ENCODE measurements at regions not wholly inside any gene's neighbourhood (a gene's known extent, or its start where the extent isn't known, plus 50 kb on each side); places are given as distances from the start of the nearest gene placed in this dataset.

DNA sequence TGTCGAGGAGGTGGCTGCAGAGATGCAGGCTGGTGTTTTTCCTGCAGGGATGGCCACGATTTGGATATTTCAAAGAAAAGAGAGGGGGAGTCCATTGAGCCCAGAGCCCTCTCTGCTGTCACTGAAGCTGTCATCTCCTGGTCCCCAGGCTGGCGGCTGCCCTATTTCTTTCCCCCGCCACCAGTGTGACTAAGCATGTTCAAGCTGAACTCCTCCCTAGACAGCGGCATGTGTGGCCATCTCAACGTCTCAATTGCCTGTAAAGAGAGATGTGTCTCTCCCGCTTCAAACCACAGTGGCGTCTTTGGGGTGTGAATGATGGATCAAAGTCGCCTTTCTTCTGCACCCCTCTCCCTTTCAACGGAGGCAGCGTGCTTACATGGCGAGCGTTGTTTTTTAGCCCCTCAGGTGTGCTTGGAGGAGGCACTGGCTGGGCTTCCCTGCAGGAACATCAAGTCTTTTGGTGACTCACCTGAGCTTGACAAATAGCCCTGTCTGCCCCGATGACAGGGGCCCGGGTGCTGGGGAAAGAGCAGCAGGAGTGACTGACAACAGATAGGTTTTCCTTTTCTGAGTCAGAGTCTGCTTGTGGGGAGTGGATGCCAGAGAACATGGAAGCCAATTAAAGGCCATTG lies 346.4 kb upstream of the AJAP1 start:
- TF ChIP-seq, protein P1, sequence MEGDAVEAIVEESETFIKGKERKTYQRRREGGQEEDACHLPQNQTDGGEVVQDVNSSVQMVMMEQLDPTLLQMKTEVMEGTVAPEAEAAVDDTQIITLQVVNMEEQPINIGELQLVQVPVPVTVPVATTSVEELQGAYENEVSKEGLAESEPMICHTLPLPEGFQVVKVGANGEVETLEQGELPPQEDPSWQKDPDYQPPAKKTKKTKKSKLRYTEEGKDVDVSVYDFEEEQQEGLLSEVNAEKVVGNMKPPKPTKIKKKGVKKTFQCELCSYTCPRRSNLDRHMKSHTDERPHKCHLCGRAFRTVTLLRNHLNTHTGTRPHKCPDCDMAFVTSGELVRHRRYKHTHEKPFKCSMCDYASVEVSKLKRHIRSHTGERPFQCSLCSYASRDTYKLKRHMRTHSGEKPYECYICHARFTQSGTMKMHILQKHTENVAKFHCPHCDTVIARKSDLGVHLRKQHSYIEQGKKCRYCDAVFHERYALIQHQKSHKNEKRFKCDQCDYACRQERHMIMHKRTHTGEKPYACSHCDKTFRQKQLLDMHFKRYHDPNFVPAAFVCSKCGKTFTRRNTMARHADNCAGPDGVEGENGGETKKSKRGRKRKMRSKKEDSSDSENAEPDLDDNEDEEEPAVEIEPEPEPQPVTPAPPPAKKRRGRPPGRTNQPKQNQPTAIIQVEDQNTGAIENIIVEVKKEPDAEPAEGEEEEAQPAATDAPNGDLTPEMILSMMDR (IDR thresholded peaks at IDR 0.05): no peak
- no peak for TF ChIP-seq POLR2A (IDR thresholded peaks at IDR 0.05)
- no peak overlapping the region for H3K4me3 ChIP-seq (ENCODE audit: low read depth, poor library complexity, severe bottlenecking)
- WGBS, 2 donors: 80 to 86% methylated on average over 15 of the region's 15 CpGs
- DNase-seq (ENCODE audit: low spot score in 2 of 2): peak in 1 of 2 donors; percentile 61
- intact Hi-C loops (cut with DNase I; ENCODE audit: low total_unique reads): no loop called here

DNA sequence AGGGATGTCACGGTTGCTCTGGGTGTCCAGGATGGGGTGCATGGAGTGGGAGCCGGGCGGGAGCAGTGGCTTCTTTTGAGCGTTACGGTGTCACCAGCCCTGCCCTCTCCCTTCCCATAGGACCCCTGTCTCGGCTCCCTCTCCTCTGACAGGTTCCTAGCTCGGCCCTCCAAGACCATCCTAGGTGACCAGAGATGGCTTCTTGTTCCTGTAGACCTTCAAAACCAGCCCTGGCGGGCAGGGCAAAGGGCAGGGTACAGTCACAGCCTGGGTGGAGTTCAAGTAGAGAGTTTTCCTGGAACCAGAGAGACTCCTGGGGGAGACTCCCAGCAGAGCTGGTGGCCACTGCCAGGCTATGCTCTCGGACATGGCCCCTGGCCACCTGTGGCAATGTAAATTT lies 345.6 kb upstream of the AJAP1 start:
- no peak for DNase-seq (ENCODE audit: low spot score in 2 of 2)
- TF ChIP-seq, protein P1 (IDR thresholded peaks at IDR 0.05): no peak
- TF ChIP-seq POLR2A (IDR thresholded peaks at IDR 0.05): no peak
- WGBS, 2 donors: 68 to 79% methylated on average over 9 of the region's 9 CpGs
- H3K4me3 ChIP-seq (ENCODE audit: low read depth, poor library complexity, severe bottlenecking): no peak overlapping the region
- intact Hi-C loops (cut with DNase I; ENCODE audit: low total_unique reads): no loop called here

DNA sequence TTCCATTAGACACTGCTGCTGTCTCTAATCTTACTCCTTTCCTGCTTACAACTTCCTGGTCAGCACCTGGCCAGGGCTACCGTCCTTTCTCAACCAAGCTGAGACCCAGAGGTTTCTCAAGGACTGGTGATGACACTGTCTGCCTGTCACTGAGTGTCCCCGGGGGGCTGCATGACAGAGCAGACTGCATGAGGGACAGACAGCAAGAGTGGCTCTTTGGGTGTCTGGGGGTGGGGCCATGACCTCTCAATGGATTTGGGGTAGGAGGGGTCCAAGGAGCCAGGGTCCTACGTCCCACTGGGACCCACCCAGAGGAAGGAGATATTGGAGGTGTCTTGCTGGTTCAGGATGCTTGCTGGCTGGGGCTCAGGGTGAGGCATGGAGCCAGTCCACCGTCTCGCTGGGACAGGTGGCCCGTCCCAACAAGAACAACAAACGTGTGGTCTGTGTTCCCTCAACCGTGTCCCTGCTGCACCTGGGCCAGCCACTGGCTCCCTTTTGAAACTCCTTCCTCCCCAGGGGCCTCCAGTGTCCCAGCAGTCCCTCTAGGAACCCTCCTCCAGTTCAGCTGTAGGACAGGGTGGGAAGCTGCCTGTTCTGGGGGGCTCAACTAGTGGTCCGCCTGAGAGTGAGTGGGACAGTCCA lies 344.6 kb upstream of the AJAP1 start:
- H3K4me3 ChIP-seq (ENCODE audit: low read depth, poor library complexity, severe bottlenecking): no peak overlapping the region
- intact Hi-C loops (cut with DNase I; ENCODE audit: low total_unique reads): no loop called here
- TF ChIP-seq POLR2A (IDR thresholded peaks at IDR 0.05): no peak
- TF ChIP-seq, protein P1 (IDR thresholded peaks at IDR 0.05): no peak
- WGBS, 2 donors: 55 to 61% methylated on average over 9 of the region's 9 CpGs
- DNase-seq (ENCODE audit: low spot score in 2 of 2): peak in 1 of 2 donors; percentile 40

DNA sequence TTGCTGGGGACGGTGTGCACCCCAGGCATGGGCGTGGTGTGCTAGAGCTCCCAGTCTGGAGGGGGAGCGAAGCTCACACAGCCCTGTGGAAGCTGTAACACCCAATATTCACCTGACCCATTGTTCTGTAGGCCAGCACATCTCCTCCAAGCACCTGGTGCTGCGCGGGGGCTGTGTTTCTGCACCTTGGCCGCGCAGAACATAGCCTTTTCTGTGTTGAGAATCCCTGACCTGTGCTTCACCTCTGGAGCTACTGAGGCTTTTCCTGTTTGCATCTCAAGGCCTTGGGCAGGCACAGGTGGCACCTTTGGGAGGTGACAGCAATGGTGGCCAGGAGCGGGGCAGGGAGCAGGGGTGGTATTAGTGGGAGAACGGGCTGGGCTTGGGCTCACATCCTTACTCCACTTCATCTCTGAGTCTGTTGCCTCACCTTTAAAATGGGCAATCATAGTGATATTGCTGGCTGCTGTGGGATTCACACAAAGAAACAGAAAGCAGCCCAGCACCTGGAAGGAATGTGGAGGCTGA lies 343.9 kb upstream of the AJAP1 start:
- no peak overlapping the region for H3K4me3 ChIP-seq (ENCODE audit: low read depth, poor library complexity, severe bottlenecking)
- WGBS, 2 donors: 70 to 81% methylated on average over 8 to 9 of the region's 9 CpGs
- peak in 1 of 2 donors; percentile 59 for DNase-seq (ENCODE audit: low spot score in 2 of 2)
- TF ChIP-seq, protein P1 (IDR thresholded peaks at IDR 0.05): no peak
- no peak for TF ChIP-seq POLR2A (IDR thresholded peaks at IDR 0.05)
- intact Hi-C loops (cut with DNase I; ENCODE audit: low total_unique reads): no loop called here

DNA sequence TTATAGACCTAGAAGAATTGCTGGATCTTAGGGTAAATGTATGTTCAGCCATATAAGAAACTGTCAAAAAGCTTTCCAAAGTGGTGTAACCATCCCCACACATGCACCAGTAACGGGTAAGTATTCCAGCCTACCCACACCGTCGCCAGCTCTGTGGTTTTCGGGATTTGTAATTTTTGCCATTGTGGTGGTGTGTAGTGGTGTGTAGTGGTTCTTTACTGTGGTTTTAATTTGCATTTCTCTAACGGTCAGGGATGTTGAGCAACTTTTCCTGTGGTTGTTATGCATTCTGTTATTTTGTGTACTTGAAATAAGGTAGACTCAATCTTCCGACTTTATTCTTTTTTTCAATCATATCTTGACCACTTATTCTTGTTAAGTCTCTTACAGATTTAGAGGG lies 342.4 kb upstream of the AJAP1 start:
- no peak overlapping the region for H3K4me3 ChIP-seq (ENCODE audit: low read depth, poor library complexity, severe bottlenecking)

More for the DNA sequence above, 342.4 kb upstream of the AJAP1 start:
- TF ChIP-seq POLR2A (IDR thresholded peaks at IDR 0.05): no peak
- TF ChIP-seq, protein P1 (IDR thresholded peaks at IDR 0.05): no peak
- WGBS, 2 donors: 83 to 84% methylated on average over 6 of the region's 6 CpGs
- no peak for DNase-seq (ENCODE audit: low spot score in 2 of 2)
- intact Hi-C loops (cut with DNase I; ENCODE audit: low total_unique reads): no loop called here
